Urothelium cell line (cell line): ENCODE measurements at regions not wholly inside any gene's neighbourhood (a gene's known extent, or its start where the extent isn't known, plus 50 kb on each side); places are given as distances from the start of the nearest gene placed in this dataset.
"Not testable (repeated sequence)": the region's sequence is repeated elsewhere in the genome, so short reads cannot be mapped to it uniquely, and the experiment has no call there.

Source experiments
- DNase-seq: peaks from one replicate; pipeline ENCODE4 v3.0.0; 2011; ENCODE audit warnings: low spot score, mixed read lengths
- FAIRE-seq: peaks from 2 replicates; lab custom pipeline; 2011; peaks lifted over from hg19 to GRCh38; lab: Jason Lieb, UNC

GRCh38 chr6:84358581-84358980 lies 131.1 kb upstream of the CEP162 start:
- DNase-seq = peak; percentile 4
- FAIRE-seq = no peak

GRCh38 chr6:84357631-84358030 lies 130.2 kb upstream of the CEP162 start:
- DNase-seq (no peak), FAIRE-seq (no peak)

GRCh38 chr6:84356907-84357306 lies 129.5 kb upstream of the CEP162 start:
- FAIRE-seq = no peak
- DNase-seq = no peak

- DNase-seq (no peak), FAIRE-seq (no peak)
Observed at GRCh38 chr6:84353459-84354423, 126.3 kb upstream of the CEP162 start.

GRCh38 chr6:84350397-84350796 lies 123.0 kb upstream of the CEP162 start:
- no peak for FAIRE-seq
- no peak for DNase-seq

GRCh38 chr6:84349542-84349941 lies 122.1 kb upstream of the CEP162 start:
- no peak for DNase-seq
- no peak for FAIRE-seq

GRCh38 chr6:84348801-84349200 lies 121.4 kb upstream of the CEP162 start:
- no peak for DNase-seq
- FAIRE-seq = no peak

GRCh38 chr6:84346372-84346771 lies 118.9 kb upstream of the CEP162 start:
- DNase-seq (no peak), FAIRE-seq (no peak)

GRCh38 chr6:84344005-84344404 lies 116.6 kb upstream of the CEP162 start:
- FAIRE-seq (no peak), DNase-seq (no peak)

GRCh38 chr6:84340422-84340821 lies 113.0 kb upstream of the CEP162 start:
- FAIRE-seq (no peak), DNase-seq (no peak)

GRCh38 chr6:84333842-84334241 lies 106.4 kb upstream of the CEP162 start:
- DNase-seq (no peak), FAIRE-seq (no peak)

GRCh38 chr6:84332139-84333034 lies 104.9 kb upstream of the CEP162 start:
- DNase-seq (no peak), FAIRE-seq (no peak)

GRCh38 chr6:84330325-84330724 lies 102.9 kb upstream of the CEP162 start:
- FAIRE-seq (no peak), DNase-seq (no peak)

- DNase-seq (no peak), FAIRE-seq (no peak)
Observed at GRCh38 chr6:84329516-84329915, 102.1 kb upstream of the CEP162 start.

- DNase-seq (no peak), FAIRE-seq (no peak)
Observed at GRCh38 chr6:84329077-84329476, 101.6 kb upstream of the CEP162 start.

- no peak for FAIRE-seq
- no peak for DNase-seq
Observed at GRCh38 chr6:84317463-84317862, 90.0 kb upstream of the CEP162 start.

- FAIRE-seq (no peak), DNase-seq (no peak)
Observed at GRCh38 chr6:84314377-84314898, 87.0 kb upstream of the CEP162 start.

- DNase-seq (no peak), FAIRE-seq (no peak)
Observed at GRCh38 chr6:84309336-84309735, 81.9 kb upstream of the CEP162 start.

- no peak for DNase-seq
- FAIRE-seq = no peak
Observed at GRCh38 chr6:84304881-84305280, 77.4 kb upstream of the CEP162 start.

- FAIRE-seq, DNase-seq: not testable (repeated sequence)
Observed at GRCh38 chr6:84291033-84291432, 63.6 kb upstream of the CEP162 start.

GRCh38 chr6:84284428-84285049 lies 57.1 kb upstream of the CEP162 start:
- DNase-seq = no peak
- FAIRE-seq = no peak
